ENCODE measurements at regions not wholly inside any gene's neighbourhood (a gene's known extent, or its start where the extent isn't known, plus 50 kb on each side); places are given as distances from the start of the nearest gene placed in this dataset.

- no peaks in the 10 kb centered on the region for H3K36me3 ChIP-seq (ENCODE audit: control insufficient read depth in 2 of 2, insufficient read depth in 2 of 2, low read length in 1 of 2)
- FAIRE-seq (no peak), ATAC-seq (no peak), DNase-seq (ENCODE audit: low read depth, low spot score) (no peak)
- RAD21 ChIA-PET (ENCODE audit: unreplicated experiment), result no interaction called here
- 36% methylated on average over 5 of the region's 5 CpGs for WGBS (ENCODE audit: insufficient coverage, insufficient replicate concordance, low lambda C conversion rate, missing lambda C conversion rate)
- H3K27me3 ChIP-seq (replicated peaks in 1 of 2; ENCODE audit: control insufficient read depth in 2 of 2, insufficient read depth in 2 of 2, low read length in 1 of 2), result no peaks in the 10 kb centered on the region
- no peaks in the 10 kb centered on the region for H4K20me1 ChIP-seq (ENCODE audit: control insufficient read depth, insufficient read depth)
- no peaks in the 10 kb centered on the region for H3K9me3 ChIP-seq (replicated peaks; ENCODE audit: control insufficient read depth, insufficient read depth, low read length)
- CTCF ChIA-PET, result no interaction called here
- H3K79me2 ChIP-seq (ENCODE audit: control insufficient read depth, insufficient read depth, low read length), result no peaks in the 10 kb centered on the region
- TF ChIP-seq YY1 (IDR thresholded peaks at IDR 0.05; ENCODE audit: low read depth, low read length), result no peak
- TF ChIP-seq POLR2AphosphoS5 (IDR thresholded peaks at IDR 0.05; ENCODE audit: low read length), result no peak
- H3K4me3 ChIP-seq, result no peak overlapping the region
- no peak overlapping the region for H3K4me2 ChIP-seq (ENCODE audit: control insufficient read depth, insufficient read depth)
- no peak overlapping the region for H3K27ac ChIP-seq (ENCODE audit: control insufficient read depth, insufficient read depth)
- SMC1A ChIA-PET (ENCODE audit: uncharacterized antibody, unreplicated experiment), result no interaction called here
- in situ Hi-C loops (cut with MboI) (no loop called here), intact Hi-C loops (cut with micrococcal nuclease; ENCODE audit: unreplicated experiment) (no loop called here)
- BruUV-seq (replicated peaks), result no TSS peak
- H2AFZ ChIP-seq (ENCODE audit: control insufficient read depth, low read depth, low read length), result no peak overlapping the region
- POLR2A ChIA-PET, result no interaction called here
- H3K9ac ChIP-seq (ENCODE audit: control insufficient read depth, insufficient read depth, low read length), result no peak overlapping the region
- no peaks in the 10 kb centered on the region for H3K4me1 ChIP-seq (ENCODE audit: control insufficient read depth, insufficient read depth, low read length)
Measured at GRCh38 chr4:43234626-43235415, 342.3 kb downstream of the GRXCR1 start.

- ChIA-PET POLR2A (no interaction called here), CTCF (no interaction called here), SMC1A (ENCODE audit: uncharacterized antibody, unreplicated experiment) (no interaction called here), RAD21 (ENCODE audit: unreplicated experiment) (no interaction called here)
- no peaks in the 10 kb centered on the region for H3K79me2 ChIP-seq (ENCODE audit: control insufficient read depth, insufficient read depth, low read length)
- TF ChIP-seq, protein P1, sequence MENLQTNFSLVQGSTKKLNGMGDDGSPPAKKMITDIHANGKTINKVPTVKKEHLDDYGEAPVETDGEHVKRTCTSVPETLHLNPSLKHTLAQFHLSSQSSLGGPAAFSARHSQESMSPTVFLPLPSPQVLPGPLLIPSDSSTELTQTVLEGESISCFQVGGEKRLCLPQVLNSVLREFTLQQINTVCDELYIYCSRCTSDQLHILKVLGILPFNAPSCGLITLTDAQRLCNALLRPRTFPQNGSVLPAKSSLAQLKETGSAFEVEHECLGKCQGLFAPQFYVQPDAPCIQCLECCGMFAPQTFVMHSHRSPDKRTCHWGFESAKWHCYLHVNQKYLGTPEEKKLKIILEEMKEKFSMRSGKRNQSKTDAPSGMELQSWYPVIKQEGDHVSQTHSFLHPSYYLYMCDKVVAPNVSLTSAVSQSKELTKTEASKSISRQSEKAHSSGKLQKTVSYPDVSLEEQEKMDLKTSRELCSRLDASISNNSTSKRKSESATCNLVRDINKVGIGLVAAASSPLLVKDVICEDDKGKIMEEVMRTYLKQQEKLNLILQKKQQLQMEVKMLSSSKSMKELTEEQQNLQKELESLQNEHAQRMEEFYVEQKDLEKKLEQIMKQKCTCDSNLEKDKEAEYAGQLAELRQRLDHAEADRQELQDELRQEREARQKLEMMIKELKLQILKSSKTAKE (IDR thresholded peaks at IDR 0.05; ENCODE audit: low read depth, poor library complexity, severe bottlenecking), result no peak
- TF ChIP-seq SREBF1 (IDR thresholded peaks at IDR 0.05; ENCODE audit: low read length) (no peak), ZBED1 (IDR thresholded peaks at IDR 0.05; ENCODE audit: borderline replicate concordance) (no peak), RAD21 (IDR thresholded peaks at IDR 0.05; ENCODE audit: insufficient read depth, low read depth, low read length) (no peak), RUNX3 (IDR thresholded peaks at IDR 0.05; ENCODE audit: low read length) (no peak), MTA3 (IDR thresholded peaks at IDR 0.05; ENCODE audit: borderline replicate concordance, low read length) (no peak), RCOR1 (conservative IDR thresholded peaks at IDR 0.05; ENCODE audit: low read depth, low read length) (no peak)
- H3K27ac ChIP-seq (ENCODE audit: control insufficient read depth, insufficient read depth), result no peak overlapping the region
- H3K36me3 ChIP-seq (ENCODE audit: control insufficient read depth in 2 of 2, insufficient read depth in 2 of 2, low read length in 1 of 2), result no peaks in the 10 kb centered on the region
- 0% methylated on average over 1 of the region's 1 CpG for WGBS (ENCODE audit: insufficient coverage, insufficient replicate concordance, low lambda C conversion rate, missing lambda C conversion rate)
- in situ Hi-C loops (cut with MboI) (no loop called here), intact Hi-C loops (cut with micrococcal nuclease; ENCODE audit: unreplicated experiment) (no loop called here)
- no peaks in the 10 kb centered on the region for H3K4me1 ChIP-seq (ENCODE audit: control insufficient read depth, insufficient read depth, low read length)
- no peak for FAIRE-seq
- no peak overlapping the region for H3K4me3 ChIP-seq
- H2AFZ ChIP-seq (ENCODE audit: control insufficient read depth, low read depth, low read length), result no peak overlapping the region
- no peaks in the 10 kb centered on the region for H3K27me3 ChIP-seq (replicated peaks in 1 of 2; ENCODE audit: control insufficient read depth in 2 of 2, insufficient read depth in 2 of 2, low read length in 1 of 2)
- H4K20me1 ChIP-seq (ENCODE audit: control insufficient read depth, insufficient read depth), result no peaks in the 10 kb centered on the region
- H3K9me3 ChIP-seq (replicated peaks; ENCODE audit: control insufficient read depth, insufficient read depth, low read length), result no peaks in the 10 kb centered on the region; the same call in 2 of the 3 replicates
- DNase-seq (ENCODE audit: low read depth, low spot score), result no peak
- H3K4me2 ChIP-seq (ENCODE audit: control insufficient read depth, insufficient read depth), result no peak overlapping the region
- no TSS peak for BruUV-seq (replicated peaks)
- H3K9ac ChIP-seq (ENCODE audit: control insufficient read depth, insufficient read depth, low read length), result no peak overlapping the region
- ATAC-seq, result no peak
Measured at GRCh38 chr4:43238008-43238407, 345.5 kb downstream of the GRXCR1 start.

Measured in GM12878 (cell line).